Retinal pigment epithelial cell (primary cell): ENCODE measurements at regions not wholly inside any gene's neighbourhood (a gene's known extent, or its start where the extent isn't known, plus 50 kb on each side); places are given as distances from the start of the nearest gene placed in this dataset.

ENCODE experiments used
- DNase-seq: peaks from one replicate; pipeline ENCODE4 v3.0.0-alpha.2; 2010; ENCODE audit warnings: low read depth
- H3K4me3 ChIP-seq: 2 replicates; pipeline ENCODE4 v1.5.1; 2011; ENCODE audit warnings: mild to moderate bottlenecking, low read length, control low read depth, moderate library complexity
- CTCF ChIP-seq: conservative IDR thresholded peaks from 2 replicates; pipeline ENCODE4 v1.5.1; 2011; ENCODE audit warnings: low read depth, low read length, control low read depth, inconsistent platforms

DNA sequence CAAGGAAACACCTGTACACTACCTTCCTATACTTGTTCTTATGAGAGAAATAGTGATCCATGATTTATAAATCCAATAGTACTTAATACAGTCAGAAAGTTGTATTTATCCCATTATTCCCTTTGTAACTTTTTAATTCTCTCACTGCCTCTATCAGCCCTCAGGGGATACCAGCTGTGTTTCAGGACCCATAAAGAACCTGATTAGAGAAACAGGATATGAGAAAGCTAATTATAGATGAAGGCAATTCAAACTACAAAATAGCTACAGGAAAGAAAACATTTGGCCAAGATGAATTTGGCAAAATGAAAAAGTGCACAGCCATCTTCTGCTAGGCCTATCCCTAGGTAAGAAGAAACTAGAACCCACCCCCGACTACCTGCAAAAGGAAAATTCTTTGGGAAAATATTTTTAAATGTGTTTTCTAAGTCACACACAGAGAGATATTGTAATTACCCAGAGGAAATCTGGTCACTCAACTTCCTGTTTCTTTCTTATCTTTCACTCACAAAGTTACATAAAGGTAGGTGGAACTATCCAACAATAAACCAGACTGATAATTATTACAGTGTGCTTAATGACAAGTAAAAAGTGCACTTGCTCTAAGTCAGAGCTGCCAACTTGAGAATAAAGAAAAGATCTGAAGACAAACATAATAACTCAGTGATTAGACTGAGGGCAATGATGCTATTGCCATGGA, 836.5 kb upstream of the HTR2C start:
- DNase-seq: no peak
- no peak overlapping the region for H3K4me3 ChIP-seq
- no peak for TF ChIP-seq CTCF

DNA sequence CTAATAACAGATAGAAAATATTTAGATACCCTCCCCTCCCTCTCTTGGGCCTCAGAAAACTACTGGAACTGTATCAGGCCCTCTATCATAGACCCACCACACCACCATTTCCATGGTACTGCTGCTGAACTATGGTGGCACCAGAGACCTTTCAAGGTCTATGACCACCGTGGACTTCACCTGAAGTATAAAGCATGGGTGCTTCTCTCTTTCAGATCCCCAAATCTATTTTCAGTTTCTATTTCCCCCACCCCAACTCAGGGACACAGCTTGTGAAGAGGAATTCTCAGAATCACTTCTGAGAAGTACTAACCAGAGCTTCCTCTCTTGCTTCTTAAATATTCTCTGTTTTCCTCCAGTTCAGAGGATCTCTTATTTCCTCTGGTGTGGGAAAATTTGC, 840.8 kb upstream of the HTR2C start:
- DNase-seq: no peak
- H3K4me3 ChIP-seq: no peak overlapping the region
- no peak for TF ChIP-seq CTCF

DNA sequence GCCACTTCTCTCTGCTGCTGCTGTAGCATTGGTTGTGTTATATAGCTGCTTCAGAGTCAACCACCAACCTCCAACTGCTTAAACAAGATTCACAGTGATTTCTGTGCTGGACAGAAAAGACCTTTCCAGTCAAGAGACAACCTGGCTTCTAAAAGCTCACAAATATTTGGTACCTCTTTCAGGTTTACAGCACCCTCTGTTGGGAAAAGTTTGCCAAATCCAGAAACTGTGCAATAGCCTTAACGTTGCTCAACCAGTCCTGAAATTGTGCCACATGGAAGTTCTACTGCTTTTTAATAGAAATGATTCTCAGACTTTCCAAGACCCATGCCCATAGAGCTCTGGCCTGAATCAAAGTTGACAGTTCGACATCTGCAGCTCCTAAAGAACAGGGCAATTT, 842.1 kb upstream of the HTR2C start:
- peak; percentile 59 for TF ChIP-seq CTCF
- H3K4me3 ChIP-seq: no peak overlapping the region
- DNase-seq: peak; percentile 16

- DNase-seq: no peak
- no peak for TF ChIP-seq CTCF
- no peak overlapping the region for H3K4me3 ChIP-seq
These were observed 854.9 kb upstream of the HTR2C start for GRCh38 chrX:113728937-113729336.

DNA sequence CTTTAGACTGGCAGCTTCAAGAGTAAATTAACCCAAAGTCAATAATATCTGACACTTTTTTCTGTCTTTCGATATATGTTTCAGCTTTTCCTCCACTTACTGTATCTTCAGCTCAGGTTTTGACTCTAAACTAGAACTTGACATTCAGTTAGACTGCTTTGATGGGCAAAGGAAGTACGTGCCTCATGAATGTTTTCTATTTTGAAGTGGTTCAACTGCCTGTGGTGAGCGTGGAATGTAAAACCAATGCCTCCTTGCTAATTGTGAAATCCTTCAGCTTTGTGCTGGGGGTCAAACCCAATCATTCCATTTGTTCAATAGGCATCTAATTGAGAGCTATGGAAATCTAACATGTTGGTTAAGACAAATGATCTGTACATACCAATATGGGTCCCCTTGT, 857.0 kb upstream of the HTR2C start:
- no peak for DNase-seq
- TF ChIP-seq CTCF: no peak
- no peak overlapping the region for H3K4me3 ChIP-seq

DNA sequence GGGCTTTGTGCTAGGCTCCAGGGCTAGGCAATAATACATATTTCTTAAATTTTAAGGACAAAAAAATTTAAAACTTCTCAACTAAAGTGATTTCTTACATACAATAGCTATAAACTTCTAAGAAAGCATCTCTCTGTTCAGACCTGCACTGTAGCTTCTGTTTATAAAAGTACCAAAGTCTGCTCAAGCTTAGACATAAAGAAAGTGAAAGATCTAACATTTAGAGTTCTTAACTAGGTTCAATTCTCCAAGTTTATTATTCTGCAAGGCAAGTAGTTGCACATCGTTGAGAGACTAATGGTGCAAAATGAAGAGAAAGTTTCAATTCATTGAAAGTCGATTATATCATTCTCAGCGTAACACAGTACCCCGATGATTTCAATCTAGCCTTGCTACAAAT, 857.4 kb upstream of the HTR2C start:
- H3K4me3 ChIP-seq: no peak overlapping the region
- no peak for TF ChIP-seq CTCF
- DNase-seq: no peak

DNA sequence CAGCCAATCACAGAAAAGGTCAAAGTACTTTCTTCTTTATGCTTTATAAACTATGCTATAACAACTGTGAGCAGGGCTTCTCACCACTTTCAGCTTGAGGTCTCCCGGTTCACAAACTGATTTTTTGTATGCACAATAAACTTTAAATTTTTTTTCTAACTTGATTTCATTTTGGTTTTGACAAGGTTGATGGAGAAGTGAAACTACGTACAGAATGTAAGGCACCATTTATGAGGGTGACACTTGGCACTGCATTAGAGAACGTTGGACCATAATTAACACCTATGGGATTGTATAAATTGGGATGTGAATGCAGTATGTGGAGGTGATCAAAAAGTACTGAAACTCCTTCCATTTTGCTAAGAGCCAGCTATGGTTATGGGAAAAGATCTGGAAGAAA, 857.9 kb upstream of the HTR2C start:
- TF ChIP-seq CTCF: no peak

More for the DNA sequence above, 857.9 kb upstream of the HTR2C start:
- H3K4me3 ChIP-seq: no peak overlapping the region
- no peak for DNase-seq
